ENCODE measurements at regions not wholly inside any gene's neighbourhood (a gene's known extent, or its start where the extent isn't known, plus 50 kb on each side); places are given as distances from the start of the nearest gene placed in this dataset.
"Not testable (repeated sequence)": the region's sequence is repeated elsewhere in the genome, so short reads cannot be mapped to it uniquely, and the experiment has no call there.

DNA sequence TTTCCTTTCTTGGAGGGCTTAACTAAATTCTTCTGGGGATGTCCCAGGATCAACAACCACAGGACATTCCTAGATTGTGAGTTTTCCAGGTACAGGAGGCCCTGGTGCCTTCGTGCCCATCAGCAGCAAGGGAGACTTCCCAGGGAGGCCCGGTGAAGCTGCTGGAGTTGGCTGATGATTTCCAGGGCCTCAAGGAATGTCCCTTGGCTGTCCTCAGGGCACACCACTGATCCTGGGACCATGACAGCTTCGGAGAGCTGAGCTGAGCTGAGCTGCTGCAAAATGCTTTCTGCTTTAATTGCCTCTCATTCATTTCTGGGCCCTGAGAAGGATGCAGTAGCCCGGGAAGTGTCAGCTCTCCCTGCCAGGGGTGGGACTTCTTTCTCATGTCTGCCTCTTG, 79.4 kb upstream of the ALDH3B2 start:
- TF ChIP-seq CTCF (IDR thresholded peaks at IDR 0.05); POLR2A (IDR thresholded peaks at IDR 0.05); POLR2AphosphoS5 (IDR thresholded peaks at IDR 0.05; ENCODE audit: insufficient read depth in 1 of 2, low read depth in 1 of 2): not testable (repeated sequence)
